ENCODE measurements at regions not wholly inside any gene's neighbourhood (a gene's known extent, or its start where the extent isn't known, plus 50 kb on each side); places are given as distances from the start of the nearest gene placed in this dataset.
A peak's percentile ranks its signal among the peaks of the same experiment; 100 is the strongest.

DNA sequence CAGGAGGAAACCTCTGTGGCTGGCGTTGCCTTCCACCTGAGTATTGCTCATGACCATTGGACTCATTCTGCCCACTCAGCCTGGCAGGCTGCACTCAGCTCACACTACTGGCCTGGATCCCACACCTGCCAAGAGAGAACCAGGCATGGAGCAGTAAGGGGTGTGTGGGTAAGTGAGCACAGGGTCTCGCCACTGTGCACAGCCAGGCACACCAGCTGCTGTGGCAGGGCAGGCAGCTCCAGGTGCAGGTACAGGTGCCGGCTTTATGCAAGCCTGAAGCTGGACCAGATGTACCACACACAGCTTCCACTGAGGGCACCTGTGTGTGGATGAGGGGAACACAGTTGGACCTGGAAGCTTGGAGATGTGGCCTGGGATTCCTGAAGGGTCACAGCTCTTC is 295.2 kb upstream of the SNX7 start:
- H3K4me3 ChIP-seq (ENCODE audit: low read length), result no peak overlapping the region
- no peak for DNase-seq (ENCODE audit: low read depth)
- TF ChIP-seq, protein P1, sequence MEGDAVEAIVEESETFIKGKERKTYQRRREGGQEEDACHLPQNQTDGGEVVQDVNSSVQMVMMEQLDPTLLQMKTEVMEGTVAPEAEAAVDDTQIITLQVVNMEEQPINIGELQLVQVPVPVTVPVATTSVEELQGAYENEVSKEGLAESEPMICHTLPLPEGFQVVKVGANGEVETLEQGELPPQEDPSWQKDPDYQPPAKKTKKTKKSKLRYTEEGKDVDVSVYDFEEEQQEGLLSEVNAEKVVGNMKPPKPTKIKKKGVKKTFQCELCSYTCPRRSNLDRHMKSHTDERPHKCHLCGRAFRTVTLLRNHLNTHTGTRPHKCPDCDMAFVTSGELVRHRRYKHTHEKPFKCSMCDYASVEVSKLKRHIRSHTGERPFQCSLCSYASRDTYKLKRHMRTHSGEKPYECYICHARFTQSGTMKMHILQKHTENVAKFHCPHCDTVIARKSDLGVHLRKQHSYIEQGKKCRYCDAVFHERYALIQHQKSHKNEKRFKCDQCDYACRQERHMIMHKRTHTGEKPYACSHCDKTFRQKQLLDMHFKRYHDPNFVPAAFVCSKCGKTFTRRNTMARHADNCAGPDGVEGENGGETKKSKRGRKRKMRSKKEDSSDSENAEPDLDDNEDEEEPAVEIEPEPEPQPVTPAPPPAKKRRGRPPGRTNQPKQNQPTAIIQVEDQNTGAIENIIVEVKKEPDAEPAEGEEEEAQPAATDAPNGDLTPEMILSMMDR (conservative IDR thresholded peaks at IDR 0.05; ENCODE audit: low read length), result no peak

DNA sequence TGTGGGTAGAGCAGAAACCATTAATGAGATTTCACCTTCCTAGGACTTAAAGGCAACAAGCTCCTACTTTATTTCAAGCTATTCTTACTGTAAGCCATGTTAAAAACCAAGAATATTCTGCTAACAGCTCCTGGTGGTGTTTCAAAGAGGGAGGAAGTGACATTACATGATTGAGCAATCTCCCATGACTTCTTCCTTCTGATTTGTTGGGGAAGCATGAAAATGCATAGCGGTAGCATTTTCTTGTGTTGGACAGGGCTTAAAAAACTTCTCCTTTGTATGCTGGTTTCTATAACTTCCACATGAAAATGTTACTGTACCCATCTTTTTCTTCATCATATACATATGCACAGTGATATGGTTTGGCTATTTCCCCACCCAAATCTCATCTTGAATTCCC is 297.0 kb upstream of the SNX7 start:
- TF ChIP-seq, protein P1 (conservative IDR thresholded peaks at IDR 0.05; ENCODE audit: low read length), result no peak
- no peak for DNase-seq (ENCODE audit: low read depth)
- no peak overlapping the region for H3K4me3 ChIP-seq (ENCODE audit: low read length)

DNA sequence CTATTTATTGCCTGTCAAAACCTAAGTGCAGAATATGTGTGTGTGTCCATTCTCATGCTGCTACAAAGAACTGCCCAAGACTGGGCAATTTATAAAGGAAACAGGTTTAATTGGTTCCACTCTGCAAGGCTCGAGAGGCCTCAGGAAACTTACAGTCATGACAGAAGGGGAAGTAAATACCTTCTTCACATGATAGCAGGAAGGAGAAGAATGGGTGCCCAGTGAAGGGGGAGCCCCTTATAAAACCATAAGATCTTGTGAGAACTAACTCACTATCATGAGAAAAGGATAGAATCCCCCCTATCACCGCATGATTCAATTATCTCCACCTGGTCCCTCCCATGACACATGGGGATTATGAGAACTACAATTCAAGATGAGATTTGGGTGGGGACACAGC is 300.7 kb upstream of the SNX7 start:
- TF ChIP-seq, protein P1 (conservative IDR thresholded peaks at IDR 0.05; ENCODE audit: low read length), result no peak
- no peak overlapping the region for H3K4me3 ChIP-seq (ENCODE audit: low read length)
- DNase-seq (ENCODE audit: low read depth), result no peak

DNA sequence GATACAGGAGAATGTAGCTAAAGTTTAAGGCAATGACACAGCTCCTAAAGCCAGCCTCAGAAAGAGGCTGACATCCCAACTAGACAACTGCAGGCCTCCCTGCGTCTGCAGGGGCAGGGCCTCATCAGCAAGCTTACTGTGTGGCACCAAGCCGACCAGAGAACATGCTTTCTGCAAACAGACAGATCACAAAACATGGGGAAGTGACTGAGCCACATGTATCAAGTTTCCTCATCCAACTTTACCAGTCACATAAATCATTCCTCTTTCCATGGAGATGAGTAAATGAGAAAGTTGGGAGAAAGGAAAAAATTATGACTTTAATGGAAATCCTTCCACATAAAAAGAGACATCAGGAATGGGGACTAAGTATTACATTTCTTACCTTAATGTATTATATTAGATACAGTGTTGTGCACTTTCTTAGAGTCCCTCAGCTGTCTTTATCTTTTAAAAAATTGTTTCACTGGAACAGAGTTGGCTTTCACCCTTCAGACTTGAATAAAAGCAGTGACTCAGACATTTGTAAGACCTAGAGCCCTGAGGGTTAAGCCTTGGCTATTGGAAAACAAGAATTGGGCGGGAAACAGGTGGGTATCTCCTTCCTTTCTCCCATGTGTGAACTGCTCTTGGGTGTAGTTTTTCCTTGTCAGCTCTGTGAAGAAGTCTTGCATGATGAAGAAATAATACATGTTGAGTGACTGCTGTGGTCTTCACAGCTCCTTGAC is 305.7 kb upstream of the SNX7 start:
- TF ChIP-seq, protein P1 (conservative IDR thresholded peaks at IDR 0.05; ENCODE audit: low read length), result no peak
- DNase-seq (ENCODE audit: low read depth), result peak; percentile 22
- H3K4me3 ChIP-seq (ENCODE audit: low read length), result no peak overlapping the region

DNA sequence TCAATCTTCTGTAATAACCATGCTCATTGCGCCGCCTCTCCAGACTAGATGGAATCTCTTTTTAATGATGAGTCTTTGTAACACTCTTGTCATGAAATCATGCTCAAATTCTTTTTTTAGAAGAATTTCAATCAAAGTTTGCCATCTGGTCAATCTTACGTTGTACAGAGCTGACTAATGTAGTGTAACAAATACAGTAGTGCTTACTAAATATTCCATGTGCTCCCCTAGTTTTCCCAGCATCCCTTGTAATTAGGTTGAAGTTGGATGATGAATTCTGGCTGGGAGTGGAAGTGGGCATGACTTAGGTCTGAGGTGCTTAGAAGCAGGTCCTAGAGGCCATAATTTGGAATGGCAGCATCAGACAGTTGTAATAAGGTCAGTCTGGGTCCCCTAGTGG is 309.1 kb upstream of the SNX7 start:
- TF ChIP-seq, protein P1 (conservative IDR thresholded peaks at IDR 0.05; ENCODE audit: low read length), result no peak

DNA sequence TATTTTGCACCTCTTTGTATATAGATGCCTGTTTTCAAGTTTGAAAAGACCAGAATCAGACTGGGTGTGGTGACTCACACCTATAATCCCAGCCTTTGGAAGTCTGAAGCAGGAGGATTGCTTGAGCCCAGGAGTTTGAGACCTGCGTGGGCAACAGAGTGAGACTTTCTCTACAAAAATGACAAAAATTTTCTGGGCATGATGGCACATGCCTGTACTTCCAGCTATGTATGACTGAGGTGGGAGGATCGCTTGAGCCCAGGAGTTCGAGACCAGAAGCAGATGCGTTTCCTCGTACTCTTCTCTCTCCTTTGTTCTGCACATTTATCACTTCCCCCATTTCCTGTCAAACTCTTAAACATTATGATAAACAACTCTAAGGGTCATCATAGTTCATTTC is 310.0 kb upstream of the SNX7 start:
- TF ChIP-seq, protein P1 (conservative IDR thresholded peaks at IDR 0.05; ENCODE audit: low read length), result no peak

More for the DNA sequence above, 309.1 kb upstream of the SNX7 start:
- no peak for DNase-seq (ENCODE audit: low read depth)
- H3K4me3 ChIP-seq (ENCODE audit: low read length), result no peak overlapping the region

DNA sequence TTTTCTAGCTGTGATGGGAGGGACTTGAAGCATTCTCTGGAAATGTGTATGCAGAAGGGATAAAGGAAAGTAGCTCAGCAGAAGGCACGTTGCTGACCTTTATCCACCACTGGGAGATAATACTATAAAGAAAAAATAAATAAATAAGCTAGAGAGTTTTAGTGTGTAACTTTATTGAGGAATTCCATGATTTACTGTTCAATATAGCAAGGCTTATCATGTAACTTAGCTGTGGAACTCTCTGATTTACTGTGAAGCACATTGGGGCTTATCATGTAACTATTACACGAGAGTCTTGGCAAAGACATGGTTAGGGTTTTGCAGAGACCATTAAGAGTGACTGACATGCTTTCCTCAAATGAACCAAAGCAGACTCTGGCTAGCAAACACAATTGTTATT is 316.1 kb upstream of the SNX7 start:
- TF ChIP-seq, protein P1 (conservative IDR thresholded peaks at IDR 0.05; ENCODE audit: low read length), result no peak
- DNase-seq (ENCODE audit: low read depth), result no peak
- no peak overlapping the region for H3K4me3 ChIP-seq (ENCODE audit: low read length)

More for the DNA sequence above, 310.0 kb upstream of the SNX7 start:
- no peak for DNase-seq (ENCODE audit: low read depth)
- H3K4me3 ChIP-seq (ENCODE audit: low read length), result no peak overlapping the region

Measured in AG10803 (cell line).